GM12865 (cell line): ENCODE measurements at regions not wholly inside any gene's neighbourhood (a gene's known extent, or its start where the extent isn't known, plus 50 kb on each side); places are given as distances from the start of the nearest gene placed in this dataset.
"Not testable (repeated sequence)": the region's sequence is repeated elsewhere in the genome, so short reads cannot be mapped to it uniquely, and the experiment has no call there.

Experiments used
- DNase-seq: peaks from one replicate; pipeline ENCODE4 v3.0.0; 2010; ENCODE audit warnings: low read depth
- H3K4me3 ChIP-seq: 2 replicates; pipeline ENCODE4 v1.5.1; 2011; ENCODE audit warnings: mild to moderate bottlenecking, low read depth, low read length, control low read depth
- TF ChIP-seq, protein P1 (sequence below): IDR thresholded peaks from 2 replicates; pipeline ENCODE4 v1.5.1; 2011; ENCODE audit warnings: low read length, control low read depth, low read depth, inconsistent platforms; ENCODE audit not compliant: insufficient read depth; ENCODE audit errors: missing control alignments

DNA sequence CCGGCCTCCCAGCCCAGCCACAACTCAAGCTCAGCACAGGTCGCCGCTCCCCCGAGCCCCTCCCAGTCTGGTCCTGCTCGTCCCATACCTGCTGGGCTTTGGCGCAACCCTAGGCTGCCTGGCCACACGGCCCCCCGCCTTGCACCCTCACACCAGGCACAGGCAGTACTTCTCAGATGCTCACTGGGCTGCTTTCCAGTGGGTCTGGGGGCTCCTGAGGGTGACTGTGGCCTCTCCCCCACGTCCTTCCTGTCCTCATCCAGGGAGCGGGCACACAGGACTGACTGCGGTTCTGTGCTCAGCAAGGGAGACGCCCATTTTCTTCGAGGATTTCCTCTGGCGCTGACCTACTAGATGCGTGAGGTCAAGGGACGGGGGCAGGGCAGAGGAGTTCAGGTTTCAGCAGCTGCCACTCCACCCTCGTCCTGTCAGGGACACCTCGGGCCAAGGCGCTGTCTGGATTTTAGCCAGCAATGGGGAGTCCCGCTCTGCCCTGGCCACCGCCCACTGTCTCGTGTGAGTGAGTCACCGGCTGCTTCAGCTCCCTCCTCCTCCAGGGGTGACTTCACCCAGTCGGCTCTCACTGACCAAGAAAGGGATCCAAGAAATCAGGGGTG lies 115.8 kb downstream of the NPIPB11 start:
- peak; percentile 79 for DNase-seq
- H3K4me3 ChIP-seq, result no peak overlapping the region
- TF ChIP-seq, protein P1, sequence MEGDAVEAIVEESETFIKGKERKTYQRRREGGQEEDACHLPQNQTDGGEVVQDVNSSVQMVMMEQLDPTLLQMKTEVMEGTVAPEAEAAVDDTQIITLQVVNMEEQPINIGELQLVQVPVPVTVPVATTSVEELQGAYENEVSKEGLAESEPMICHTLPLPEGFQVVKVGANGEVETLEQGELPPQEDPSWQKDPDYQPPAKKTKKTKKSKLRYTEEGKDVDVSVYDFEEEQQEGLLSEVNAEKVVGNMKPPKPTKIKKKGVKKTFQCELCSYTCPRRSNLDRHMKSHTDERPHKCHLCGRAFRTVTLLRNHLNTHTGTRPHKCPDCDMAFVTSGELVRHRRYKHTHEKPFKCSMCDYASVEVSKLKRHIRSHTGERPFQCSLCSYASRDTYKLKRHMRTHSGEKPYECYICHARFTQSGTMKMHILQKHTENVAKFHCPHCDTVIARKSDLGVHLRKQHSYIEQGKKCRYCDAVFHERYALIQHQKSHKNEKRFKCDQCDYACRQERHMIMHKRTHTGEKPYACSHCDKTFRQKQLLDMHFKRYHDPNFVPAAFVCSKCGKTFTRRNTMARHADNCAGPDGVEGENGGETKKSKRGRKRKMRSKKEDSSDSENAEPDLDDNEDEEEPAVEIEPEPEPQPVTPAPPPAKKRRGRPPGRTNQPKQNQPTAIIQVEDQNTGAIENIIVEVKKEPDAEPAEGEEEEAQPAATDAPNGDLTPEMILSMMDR, result no peak

DNA sequence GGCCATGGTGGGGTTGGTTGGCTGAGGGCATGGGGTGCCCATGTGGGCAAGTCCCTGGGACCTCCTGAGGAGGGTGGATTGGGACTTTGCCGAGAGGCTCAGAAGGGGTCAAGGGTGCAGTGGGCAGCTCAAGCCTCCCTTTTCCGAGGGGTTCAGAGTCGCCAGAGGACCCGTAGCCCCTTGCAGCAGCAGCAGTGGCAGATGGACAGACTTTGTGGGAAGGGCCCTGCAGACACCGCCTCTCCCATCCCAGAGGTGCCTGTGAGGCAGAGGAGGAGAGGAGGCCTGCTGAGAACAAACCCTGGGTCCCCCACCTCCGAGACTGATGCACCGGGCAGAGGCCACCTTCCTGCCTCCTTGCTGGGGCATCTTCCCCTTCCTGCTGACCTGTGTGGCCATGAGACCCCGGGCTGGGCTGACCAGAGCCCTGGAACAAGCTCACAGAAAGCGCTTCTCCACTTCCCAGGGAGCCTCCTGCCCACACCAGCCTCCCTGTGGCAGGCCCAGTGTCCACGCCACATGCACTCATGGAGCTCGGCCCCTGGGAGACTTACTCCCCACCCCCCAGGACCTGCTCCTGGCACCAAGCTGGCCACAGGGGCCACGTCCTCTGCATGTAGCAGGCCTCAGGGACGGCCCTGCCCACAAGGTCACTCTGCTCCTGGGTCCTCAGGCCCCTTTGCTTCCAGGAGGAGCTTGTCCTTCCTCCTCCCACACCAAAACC lies 116.8 kb downstream of the NPIPB11 start:
- DNase-seq, H3K4me3 ChIP-seq: not testable (repeated sequence)

DNA sequence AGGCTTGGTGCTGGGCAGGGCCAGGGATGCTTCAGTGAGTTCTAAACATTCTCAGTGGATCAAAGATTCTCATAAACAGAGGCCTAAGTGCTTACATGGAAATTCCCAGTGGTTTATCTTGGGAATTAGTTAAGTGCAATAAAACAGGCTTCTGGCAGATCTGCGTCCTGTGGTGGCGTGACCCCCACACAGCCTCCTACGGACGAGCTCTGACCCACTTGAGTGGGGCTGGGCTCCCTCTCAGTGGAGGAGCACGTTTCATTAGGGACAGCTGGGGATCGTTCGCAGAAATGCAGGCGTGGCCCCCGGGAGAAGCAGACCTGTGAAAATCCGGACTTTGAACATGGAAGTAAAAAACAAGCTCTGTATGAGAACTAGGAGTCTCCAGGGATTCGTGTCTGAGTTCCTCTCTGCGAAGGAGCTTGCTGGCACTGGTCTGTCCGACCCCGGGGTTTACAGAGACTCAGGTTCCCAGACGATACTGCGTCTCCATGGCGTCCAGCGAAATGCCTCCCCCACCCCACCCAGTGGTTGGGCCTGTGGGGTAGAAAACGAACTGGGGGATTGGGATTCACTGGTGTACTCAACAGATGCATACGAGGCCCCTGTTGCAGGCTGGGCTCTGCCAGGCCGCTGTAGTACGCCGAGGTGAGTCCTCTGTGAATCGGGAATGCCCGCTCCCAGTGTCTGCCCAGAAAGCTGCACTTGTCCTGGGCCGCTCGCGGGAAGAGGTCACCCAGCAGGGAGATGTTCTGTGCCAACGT lies 117.6 kb downstream of the NPIPB11 start:
- DNase-seq, H3K4me3 ChIP-seq: not testable (repeated sequence)

DNA sequence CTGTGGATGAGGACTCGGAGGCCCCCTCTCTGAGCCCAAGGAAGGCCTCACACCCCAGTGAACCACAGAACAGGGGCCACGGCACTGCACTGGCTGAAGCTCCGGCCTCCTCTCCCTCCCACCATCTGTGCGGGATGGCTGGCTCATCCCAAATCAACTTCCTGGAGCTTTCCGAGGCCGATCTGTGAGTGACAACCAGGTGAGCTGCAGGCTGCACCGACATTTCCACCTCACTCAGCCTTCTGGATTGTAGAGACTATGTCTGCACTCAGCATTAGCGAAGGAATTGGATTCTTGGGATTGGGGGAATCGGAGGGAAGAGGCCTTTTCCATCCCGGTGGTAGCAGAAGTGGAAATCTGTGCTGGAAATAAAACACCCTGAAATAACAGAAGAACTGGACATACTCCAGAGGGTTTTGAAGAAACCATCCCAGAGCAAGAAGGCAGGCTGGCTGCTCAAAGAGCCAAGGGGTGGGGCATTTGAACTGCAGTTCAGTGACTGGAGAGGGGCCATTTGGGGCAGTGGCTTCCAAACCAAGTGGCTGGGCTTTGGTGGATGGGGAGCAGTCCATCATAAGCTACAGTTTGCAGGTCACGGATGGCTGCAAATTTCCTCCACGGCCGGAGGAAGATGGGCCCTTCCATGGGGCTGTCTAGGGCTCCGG lies 118.5 kb downstream of the NPIPB11 start:
- H3K4me3 ChIP-seq, DNase-seq: not testable (repeated sequence)

DNA sequence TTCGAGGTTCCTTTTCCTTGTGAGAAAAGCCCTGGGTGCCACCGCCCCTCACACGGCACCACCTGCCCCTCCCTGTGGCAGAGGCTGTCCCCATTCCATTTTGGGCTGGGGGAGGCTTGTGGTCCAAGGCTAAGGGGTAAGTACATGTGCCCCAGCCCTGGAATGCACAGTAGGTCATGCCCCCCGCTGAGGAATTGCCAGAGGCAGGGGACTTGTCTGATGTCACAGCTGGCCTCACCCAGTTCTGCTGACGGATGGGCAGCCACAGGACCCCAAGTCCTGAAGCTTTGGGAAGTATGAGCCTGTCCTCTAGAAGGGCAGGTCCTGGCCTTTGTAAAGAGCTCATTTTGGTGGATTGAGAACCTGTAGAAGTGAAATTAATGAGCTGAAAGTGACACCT lies 119.3 kb downstream of the NPIPB11 start:
- DNase-seq, H3K4me3 ChIP-seq: not testable (repeated sequence)

DNA sequence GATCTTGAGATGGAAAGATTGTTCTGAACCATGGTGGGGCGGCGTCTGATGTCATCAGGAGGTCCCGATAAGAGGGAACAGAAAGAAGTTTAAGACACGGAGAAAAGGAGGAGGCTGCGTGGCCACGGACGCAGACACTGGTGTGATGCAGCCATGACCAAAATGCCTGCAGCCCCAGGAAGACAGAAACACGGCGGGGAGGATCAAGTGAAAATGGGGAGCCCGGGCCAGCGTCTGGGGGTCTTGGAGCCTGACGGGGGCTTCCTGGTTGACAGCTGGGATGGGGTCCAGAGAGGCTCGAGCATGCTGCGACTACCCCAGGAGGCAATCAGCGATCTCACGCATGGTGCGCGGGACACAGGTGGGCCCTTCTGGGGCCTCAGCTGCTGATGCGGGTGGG lies 119.7 kb downstream of the NPIPB11 start:
- DNase-seq, H3K4me3 ChIP-seq: not testable (repeated sequence)

DNA sequence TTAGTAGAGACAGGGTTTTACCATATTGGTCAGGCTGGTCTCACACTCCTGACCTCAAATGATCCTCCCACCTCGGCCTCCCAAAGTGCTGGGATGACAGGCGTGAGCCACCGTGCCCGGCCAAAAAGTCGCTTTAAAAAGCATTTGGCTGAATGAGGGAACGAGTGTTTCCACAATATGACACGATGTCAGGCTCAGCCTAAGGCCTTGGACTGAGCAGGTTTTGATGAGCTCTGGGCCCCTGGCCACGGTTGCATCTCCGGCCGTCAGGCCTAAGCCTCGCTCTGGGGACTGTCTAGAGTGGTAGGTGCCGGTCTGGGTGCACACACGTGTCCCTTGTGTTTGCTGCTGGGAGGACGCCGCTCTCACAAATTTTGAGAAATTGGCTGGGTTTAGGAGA lies 120.3 kb downstream of the NPIPB11 start:
- H3K4me3 ChIP-seq, DNase-seq: not testable (repeated sequence)

DNA sequence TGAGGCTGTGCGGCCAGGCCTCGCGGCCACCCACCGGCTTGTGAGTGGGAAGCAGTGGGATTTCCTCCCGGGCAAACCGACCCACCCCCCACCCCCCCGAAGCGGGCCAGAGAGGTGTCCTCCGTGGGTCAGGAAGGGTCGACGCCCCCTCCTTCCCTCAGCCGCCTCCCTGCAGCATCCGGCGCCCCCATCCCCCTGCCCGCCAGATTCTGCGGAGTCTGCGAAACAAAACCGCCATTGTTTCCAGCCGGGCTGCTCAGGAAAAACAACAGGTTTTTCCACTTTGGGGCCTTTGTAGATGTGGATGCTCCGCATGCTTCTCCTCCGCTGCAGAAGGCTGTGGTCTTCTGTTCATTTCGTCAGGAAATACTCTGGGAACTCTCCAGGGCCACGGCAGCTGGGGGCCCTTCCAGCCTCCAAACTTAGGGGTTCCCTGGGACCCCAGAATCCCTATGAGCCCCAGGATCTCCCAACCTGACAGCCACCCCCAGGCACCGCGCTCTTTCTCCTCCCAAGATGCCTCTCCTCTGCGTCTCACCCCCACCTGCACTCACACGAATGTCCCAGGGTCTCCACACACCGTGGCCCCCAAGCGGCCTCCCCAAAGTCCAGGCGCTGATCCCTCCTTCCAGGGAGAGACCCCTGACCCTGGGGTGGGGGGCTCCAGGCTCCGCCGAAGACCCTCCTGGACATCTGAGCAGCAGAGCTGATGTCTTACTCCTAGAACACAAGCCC lies 121.2 kb downstream of the NPIPB11 start:
- not testable (repeated sequence) for DNase-seq, H3K4me3 ChIP-seq

DNA sequence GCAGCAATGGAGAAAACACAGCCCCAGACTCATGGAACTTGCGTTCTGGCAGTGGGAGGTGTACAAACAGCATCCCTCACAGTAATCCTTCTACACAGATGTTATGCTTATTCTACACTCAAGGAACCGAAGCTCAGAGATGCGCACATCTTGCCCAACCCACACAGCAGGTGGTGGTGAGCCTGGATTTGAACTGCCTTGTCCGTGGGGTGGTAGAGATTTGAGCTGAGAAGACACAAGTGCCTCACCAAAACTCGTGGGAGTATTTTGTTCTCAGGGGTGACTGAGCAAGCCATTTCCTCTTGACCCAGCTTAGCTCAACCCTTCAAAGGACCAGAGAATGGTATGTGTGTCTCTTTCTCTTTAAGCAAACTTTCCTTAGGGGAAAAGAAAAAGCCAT lies 121.8 kb downstream of the NPIPB11 start:
- DNase-seq, H3K4me3 ChIP-seq: not testable (repeated sequence)

DNA sequence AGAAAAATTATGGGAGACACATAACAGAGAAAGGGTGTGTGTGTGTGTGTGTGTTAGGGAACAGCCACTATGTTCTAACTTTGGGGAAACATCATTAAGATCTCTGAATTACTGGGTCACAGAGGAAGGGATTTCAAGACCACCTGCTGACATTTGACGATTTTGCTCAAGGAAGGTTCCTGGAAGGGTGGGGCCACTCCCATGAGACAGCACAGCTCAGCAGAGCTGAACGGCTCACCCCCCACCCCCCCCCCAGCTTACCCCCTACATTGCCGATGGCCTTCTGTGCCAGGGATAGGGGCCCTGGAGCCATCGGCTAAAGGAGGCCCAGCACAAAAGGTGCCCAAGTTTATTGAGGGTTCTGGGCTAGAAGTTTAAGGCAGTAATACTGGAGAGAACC lies 122.4 kb downstream of the NPIPB11 start:
- not testable (repeated sequence) for DNase-seq, H3K4me3 ChIP-seq

DNA sequence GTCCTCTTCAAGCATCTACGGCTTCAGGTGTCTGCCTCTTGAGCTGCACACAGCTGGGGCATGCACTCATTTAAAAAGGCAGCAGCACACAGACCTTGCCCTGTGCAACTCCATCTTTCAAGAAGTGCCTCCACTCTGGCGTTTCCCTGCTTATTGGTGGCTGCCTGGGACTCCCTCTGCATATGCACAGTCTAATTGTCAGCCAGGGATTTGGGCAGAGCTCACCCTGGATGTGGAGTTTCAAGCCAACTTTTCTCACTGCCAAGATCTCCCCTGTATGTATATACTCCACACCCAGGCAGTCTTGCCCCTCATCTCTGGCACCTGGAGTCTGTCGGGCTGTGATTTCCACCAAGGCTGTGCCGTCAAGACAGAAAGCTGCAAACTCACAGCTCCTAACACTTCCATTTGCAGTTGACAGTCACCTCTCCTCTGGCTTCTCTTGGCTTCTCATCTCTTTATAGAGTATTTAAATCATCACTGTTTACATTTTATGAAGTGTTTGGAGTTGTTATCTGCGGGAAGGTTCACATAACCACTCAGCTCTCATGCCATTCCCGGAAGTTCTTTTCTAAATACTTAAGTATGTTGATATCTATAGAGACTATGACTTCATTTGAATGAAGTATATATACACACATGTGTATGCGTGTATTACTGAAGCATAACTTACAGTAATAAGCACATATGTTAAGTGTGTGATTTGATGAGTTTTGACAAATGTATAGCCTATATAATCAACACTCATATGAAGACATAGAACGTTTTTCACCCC lies 128.2 kb downstream of the NPIPB11 start:
- H3K4me3 ChIP-seq, DNase-seq: not testable (repeated sequence)

DNA sequence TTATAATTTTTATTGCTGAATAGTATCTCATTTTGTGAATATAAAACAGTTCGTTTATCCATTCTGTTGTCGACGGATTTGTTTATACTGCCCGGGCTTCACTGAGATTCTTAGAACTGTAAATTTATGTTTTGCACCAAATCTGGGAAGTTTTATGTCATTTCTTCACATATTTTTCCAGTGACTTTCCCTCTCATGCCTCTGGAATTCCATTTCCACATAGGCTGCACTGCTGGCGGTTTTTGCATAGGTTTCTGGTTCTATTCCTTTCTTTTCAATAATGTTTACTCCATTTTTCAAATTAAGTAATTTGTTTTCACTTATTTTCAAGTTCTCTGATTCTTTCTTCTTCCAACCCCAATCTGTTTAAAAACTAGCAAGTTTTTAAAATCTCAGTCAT lies 130.1 kb downstream of the NPIPB11 start:
- not testable (repeated sequence) for H3K4me3 ChIP-seq, DNase-seq

DNA sequence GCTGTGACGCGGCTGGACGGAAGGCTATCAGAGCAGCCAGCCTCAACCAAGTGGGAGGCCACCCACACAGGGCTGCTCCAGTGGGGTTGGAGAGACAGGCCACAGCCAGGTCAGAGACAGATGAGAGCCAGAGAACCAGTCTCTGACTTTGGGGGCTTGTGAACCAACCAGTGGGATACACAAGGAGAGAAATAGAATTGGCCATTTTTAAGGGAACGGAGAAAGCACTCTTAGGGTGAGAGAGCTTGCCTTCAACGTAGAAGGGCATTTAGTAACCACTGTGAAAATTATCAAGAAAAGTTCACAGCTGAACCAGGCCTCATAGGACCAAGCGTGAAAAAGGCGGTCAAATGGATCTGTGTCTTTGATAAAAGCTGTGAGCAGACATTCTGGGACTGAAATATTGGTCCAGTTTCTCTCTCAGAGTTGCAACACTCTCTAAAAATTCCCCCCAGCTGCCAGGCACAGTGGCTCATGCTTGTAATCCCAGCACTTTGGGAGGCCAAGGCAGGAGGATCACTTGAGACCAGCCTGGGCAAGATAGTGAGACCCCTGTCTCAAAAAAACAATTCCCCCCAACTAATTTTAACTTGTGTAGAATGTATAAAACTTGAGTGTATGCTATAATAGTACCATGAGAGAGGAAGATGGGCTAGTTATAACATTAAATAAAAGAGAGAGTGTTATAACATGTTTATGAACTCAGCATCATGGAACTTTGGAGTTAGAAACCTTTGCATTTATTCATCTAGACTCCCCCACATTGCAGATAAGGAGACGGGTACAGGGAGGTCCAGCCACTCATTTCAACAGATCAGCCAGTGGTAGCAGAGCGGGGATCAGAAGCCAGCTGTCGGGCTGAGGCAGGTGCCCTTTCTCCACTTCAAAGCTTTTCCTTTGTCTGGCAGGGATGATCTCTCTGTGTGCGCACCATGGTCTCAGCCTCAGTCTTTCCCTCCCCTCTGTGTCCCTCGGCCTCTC lies 132.2 kb downstream of the NPIPB11 start:
- not testable (repeated sequence) for H3K4me3 ChIP-seq, DNase-seq

DNA sequence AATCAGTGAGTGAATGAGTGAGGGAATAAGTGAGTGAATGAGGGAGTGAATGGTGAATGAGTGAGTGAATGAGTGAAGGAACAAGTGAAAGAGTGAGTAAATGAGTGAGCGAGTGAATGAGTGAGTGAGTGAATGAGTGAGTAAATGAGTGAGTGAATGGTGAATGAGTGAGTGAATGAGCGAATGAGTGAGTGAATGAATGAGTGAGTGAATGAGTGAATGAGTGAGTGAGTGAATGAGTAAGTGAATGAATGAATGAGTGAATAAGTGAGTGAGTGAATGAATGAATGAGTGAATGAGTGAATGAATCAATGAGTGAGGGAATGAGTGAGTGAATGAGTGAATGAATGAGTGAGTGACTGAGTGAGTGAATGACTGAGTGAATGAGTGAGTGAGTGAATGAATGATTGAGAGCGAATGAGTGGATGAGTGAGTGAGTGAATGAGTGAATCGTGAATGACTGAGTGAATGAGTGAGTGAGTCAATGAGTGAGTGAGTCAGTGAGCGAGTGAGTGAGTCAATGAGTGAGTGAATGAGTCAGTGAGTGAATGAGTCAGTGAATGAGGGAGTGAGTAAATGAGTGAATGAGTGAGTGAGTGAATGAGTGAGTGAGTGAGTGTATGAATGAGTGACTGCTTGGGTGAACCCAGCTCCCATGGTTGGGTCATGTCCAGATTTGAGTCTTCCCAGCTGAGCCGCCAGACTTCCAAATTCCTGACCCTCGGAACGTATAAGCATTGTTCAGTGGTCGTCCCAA lies 133.0 kb downstream of the NPIPB11 start:
- H3K4me3 ChIP-seq, DNase-seq: not testable (repeated sequence)
